ELR (cell line): ENCODE measurements at regions not wholly inside any gene's neighbourhood (a gene's known extent, or its start where the extent isn't known, plus 50 kb on each side); places are given as distances from the start of the nearest gene placed in this dataset.

Experiments
- DNase-seq: peaks from one replicate; pipeline ENCODE4 v3.0.0-alpha.2; 2015; ENCODE audit warnings: low read depth

GRCh38 chr2:120425014-120425413 is 79.1 kb downstream of the INHBB start:
- DNase-seq, result no peak

GRCh38 chr2:120428748-120429147 is 82.8 kb downstream of the INHBB start:
- DNase-seq, result no peak

GRCh38 chr2:120429586-120430500 is 83.9 kb downstream of the INHBB start:
- DNase-seq, result no peak

- DNase-seq, result no peak
Measured at GRCh38 chr2:120430501-120430830, 84.5 kb downstream of the INHBB start.

- no peak for DNase-seq
Measured at GRCh38 chr2:120430957-120431356, 85.0 kb downstream of the INHBB start.

- DNase-seq, result no peak
Measured at GRCh38 chr2:120431386-120432292, 85.7 kb downstream of the INHBB start.

GRCh38 chr2:120432293-120432975 is 86.5 kb downstream of the INHBB start:
- no peak for DNase-seq

- DNase-seq, result no peak
Measured at GRCh38 chr2:120432976-120433815, 87.3 kb downstream of the INHBB start.

- no peak for DNase-seq
Measured at GRCh38 chr2:120433816-120434290, 87.9 kb downstream of the INHBB start.

GRCh38 chr2:120434492-120435308 is 88.8 kb downstream of the INHBB start:
- no peak for DNase-seq

- DNase-seq, result no peak
Measured at GRCh38 chr2:120435671-120436459, 89.9 kb downstream of the INHBB start.

GRCh38 chr2:120436460-120436739 is 90.5 kb downstream of the INHBB start:
- DNase-seq, result no peak

GRCh38 chr2:120436885-120437603 is 91.1 kb downstream of the INHBB start:
- peak; percentile 61 for DNase-seq

GRCh38 chr2:120437604-120438000 is 91.7 kb downstream of the INHBB start:
- no peak for DNase-seq

GRCh38 chr2:120438301-120439066 is 92.5 kb downstream of the INHBB start:
- no peak for DNase-seq

- no peak for DNase-seq
Measured at GRCh38 chr2:120439067-120439368, 93.1 kb downstream of the INHBB start.

GRCh38 chr2:120439637-120440384 is 93.9 kb downstream of the INHBB start:
- no peak for DNase-seq
